A204.1 (cell line): ENCODE measurements at regions not wholly inside any gene's neighbourhood (a gene's known extent, or its start where the extent isn't known, plus 50 kb on each side); places are given as distances from the start of the nearest gene placed in this dataset.
"Not testable (repeated sequence)": the region's sequence is repeated elsewhere in the genome, so short reads cannot be mapped to it uniquely, and the experiment has no call there.

Source experiments
- FAIRE-seq: peaks from 2 replicates; lab custom pipeline; 2012; peaks lifted over from hg19 to GRCh38; lab: Jason Lieb, UNC

- FAIRE-seq: no peak
Observed at GRCh38 chr10:6979371-6979770, 399.3 kb upstream of the PRKCQ start.

GRCh38 chr10:6978187-6978627, 398.1 kb upstream of the PRKCQ start:
- no peak for FAIRE-seq

GRCh38 chr10:6977398-6978186, 397.5 kb upstream of the PRKCQ start:
- no peak for FAIRE-seq

DNA sequence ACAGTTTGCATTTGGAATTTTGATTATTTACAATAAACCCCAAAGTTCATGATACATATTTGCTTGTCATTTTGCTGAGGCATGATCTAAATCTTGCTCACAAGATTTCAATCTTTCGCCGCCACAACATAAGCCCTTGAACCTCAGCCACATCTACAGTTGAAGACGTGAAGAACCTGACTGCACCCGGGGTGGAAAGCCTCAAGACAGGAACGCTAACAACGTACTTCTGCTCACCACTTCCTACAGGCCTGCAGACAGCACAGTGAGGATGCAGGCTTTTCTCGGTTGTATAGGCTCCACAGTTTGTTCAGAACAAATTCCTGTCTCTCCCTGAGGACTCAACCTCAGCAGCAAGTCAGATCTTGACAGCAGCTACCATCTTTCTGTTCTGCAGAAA, 393.8 kb upstream of the PRKCQ start:
- no peak for FAIRE-seq

GRCh38 chr10:6972226-6972625, 392.1 kb upstream of the PRKCQ start:
- FAIRE-seq: no peak

DNA sequence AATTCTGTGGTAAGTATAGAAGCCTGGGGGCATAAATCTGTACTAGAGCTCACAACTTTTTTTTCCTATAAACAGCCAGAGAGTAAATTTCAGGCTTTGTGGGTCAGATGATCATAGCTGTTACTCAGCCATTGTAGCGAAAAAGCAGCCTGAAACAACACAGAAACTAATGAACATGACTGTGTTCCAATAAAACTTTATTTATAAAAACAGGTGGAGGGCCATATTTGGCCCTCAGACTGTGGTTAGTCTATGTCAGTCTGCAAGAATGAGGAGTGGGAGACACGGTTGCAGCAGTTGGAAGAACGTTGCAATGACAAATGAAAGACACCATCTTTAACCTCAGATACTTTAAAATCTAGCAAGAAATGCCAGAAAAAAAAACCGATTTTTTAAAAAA, 389.6 kb upstream of the PRKCQ start:
- no peak for FAIRE-seq

- FAIRE-seq: no peak
Observed at GRCh38 chr10:6964543-6964942, 384.5 kb upstream of the PRKCQ start.

- FAIRE-seq: no peak
Observed at GRCh38 chr10:6962576-6962975, 382.5 kb upstream of the PRKCQ start.

DNA sequence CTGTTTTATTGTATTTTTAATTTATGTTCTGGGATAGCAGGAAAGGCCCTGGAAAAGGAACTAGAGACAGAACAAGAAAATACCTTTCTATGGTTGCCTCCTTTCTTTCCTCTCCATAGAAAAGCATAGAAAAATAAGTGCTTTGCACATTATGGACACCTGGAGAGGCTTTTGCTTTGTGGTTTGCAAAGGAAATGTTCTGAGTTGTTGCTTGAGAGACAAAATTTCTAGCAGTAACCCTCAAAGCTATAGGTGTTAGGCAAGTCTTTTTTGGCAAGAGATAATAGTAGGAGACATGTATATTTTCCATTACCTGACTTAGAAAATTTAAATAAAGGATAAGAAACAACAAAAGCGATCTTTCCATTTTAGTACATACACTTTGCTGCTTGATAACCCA, 378.6 kb upstream of the PRKCQ start:
- FAIRE-seq: no peak

DNA sequence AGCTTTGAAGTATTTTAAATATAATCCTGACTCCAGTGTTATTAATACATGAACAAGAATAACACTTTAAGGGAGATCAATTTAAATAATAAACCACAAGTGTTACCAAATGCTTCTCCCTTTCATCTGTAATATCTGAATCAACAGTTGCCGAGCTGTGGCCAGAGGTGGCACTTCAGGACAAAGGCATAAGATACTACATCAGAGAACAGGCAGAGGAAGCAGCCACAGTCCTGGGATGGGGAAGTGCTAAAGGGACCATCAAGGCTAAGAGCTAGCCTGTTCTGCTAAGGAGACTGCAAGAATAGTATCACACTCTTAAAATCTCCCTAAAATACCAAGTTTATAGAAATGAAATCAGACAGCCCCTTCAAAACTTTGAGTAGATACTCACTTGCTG, 378.2 kb upstream of the PRKCQ start:
- no peak for FAIRE-seq

- no peak for FAIRE-seq
Observed at GRCh38 chr10:6957851-6958250, 377.8 kb upstream of the PRKCQ start.

DNA sequence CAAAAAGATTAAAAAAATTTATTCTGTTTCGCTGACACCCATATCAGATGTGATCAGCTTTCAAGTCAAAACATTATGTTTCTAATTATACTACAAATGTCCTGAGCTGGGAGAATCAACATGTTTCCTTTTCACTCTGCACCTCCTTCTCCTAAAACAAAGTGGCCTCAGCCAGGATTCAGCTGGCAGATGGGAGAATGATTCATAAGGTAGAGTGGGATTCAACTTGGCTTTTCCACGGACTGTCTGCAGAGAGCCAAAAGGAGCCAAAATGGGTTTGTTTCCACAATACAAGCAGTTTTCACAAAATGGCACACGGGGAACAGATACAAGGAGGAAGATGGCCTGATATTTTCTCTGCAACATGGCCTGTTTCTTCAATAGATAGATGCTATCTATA, 376.5 kb upstream of the PRKCQ start:
- FAIRE-seq: no peak

DNA sequence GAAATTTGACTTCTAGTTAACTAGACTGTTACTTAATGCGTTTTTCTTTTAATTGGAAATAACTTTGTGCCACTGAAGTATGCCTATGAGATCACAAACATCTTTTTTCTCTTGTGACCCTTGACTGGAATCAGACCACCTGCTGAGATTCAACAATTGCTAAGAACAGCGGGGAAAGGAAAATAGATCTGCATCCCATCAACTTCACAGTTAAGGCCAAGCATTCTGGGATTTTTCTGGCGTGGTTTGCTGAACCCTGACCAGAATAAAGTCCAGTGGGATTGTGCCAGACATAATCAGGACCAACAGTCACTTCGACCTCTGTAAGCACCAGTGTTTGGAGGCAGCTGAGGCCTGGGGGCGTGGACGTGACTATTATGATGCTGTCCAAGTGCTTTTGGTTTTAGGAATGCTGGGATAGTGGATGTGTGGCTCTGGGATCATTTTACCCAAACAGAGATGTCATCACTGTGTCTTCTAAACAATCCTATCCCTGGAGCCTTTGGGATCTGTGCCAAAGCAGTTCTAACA, 373.3 kb upstream of the PRKCQ start:
- no peak for FAIRE-seq

DNA sequence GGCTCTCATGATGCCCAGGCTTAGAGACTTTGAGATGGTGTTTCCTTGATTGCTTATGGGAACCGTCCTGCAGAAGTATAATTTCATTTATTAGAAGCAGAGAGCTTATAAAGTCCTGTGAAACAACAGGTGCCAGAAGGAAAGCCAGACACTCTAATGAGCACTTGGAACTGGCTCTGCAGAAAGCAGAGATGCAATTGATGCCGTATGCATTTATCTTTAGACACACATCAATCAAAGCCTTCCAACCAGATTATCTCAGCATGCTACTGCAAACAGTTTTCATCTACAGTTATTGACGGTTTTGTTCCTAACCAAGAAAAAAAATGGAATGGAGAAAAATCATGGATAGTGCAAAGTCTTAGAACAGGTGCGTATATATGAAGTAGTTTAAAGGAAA, 371.7 kb upstream of the PRKCQ start:
- no peak for FAIRE-seq

GRCh38 chr10:6950133-6950532, 370.1 kb upstream of the PRKCQ start:
- FAIRE-seq: no peak

- no peak for FAIRE-seq
Observed at GRCh38 chr10:6944436-6944835, 364.4 kb upstream of the PRKCQ start.

GRCh38 chr10:6938384-6938783, 358.3 kb upstream of the PRKCQ start:
- no peak for FAIRE-seq

GRCh38 chr10:6936931-6937330, 356.9 kb upstream of the PRKCQ start:
- FAIRE-seq: no peak

DNA sequence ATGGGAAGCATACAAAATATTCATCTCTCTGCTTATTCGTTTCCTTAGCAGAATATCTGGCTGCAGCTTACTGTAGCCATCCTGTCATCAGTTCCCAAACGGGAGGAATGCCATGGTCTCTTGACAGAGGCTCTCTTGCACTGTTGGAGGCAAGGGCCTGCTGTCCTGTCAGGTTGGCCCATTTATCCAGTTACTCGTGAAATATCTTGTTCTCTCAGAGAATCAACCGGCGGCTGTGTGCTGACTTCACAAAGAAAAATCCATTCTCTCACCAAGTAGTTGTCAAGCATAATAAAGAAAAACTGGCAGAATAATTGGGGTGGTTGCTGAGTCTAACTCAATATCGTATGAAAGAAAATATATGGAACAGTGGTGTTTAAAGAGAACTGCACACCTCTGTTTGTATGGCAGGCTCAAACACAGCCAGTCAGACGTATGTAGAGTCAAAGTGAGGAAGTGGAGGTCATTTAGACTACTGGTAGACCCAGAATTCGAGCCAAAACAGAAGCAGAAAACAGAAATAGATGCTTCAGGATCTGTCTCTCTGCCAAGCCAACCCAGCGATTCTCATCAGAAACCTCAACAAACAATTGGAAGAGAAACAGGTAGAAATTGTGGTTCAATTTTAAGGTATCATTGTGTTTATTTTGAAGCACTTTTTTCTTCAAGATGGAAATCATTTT, 349.2 kb upstream of the PRKCQ start:
- FAIRE-seq: no peak

DNA sequence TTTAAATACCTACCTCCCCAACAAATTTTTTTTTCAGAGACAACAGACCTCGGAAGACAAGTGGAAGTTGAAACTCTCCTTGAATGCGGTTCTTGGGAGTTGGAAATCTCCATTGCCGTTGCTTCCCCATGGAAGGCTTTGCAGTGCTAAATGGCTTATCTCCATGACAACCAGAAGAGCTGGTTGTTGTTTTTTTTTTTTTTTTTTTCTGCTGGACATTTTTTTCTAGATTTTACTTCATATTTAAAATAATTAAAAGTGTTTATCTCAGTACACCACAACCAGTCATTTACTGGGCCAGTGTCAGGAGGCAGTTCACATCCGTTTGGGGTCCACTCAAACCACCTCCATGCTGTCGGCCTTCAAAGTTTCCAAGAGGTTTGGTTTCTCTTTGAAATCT, 348.5 kb upstream of the PRKCQ start:
- no peak for FAIRE-seq

DNA sequence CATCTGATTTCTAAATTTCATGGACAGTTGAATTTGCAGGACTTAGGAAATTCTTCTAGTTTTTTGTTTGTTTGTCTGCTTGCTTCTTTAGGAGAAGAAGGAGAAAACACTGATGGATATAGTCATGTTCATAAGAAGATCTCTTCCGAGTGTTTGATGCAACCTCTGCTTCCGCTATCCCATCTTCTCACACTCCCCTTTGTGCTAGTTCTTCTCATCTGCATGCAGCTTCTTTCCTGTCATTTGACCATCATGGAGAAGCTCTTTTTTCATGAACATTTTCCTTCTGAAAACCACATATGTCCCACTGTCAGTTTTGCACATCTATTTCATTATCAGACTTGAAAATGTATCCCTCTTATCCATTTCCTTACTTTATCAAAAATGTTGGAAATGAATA, 346.9 kb upstream of the PRKCQ start:
- FAIRE-seq: no peak

- no peak for FAIRE-seq
Observed at GRCh38 chr10:6925146-6925545, 345.1 kb upstream of the PRKCQ start.

DNA sequence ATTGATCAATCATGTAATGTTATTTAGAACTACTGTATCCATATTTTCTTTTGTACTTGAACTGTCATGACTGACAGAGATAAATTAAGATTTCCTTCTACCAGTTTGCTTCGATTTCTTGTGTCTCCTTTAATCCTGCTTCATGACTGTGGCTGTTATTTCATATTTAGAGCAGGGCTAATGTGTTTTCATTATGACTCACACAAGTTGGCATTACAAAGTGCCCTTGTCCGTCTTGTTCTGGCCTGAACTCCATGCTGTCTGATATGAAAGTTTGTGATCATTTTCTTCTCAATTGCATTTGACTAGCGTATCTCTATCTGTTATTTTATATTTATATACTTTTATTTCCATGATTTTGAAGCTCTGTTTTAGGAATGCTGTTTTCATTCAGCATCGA, 344.1 kb upstream of the PRKCQ start:
- FAIRE-seq: no peak

DNA sequence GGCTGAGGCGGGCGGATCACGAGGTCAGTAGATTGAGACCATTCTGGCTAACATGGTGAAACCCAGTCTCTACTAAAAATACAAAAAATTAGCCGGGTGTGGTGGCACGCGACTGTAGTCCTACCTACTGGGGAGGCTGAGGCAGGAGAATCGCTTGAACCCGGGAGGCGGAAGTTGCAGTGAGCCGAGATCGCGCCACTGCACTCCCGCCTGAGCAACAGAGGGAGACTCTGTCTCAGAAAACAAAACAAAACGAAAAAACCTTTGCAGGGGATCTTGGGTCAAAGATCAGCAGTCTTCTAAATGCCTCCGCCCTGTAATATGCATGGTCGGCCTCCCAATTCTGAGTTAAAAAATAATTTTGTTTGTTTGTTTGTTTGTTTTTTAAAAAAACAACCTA, 340.9 kb upstream of the PRKCQ start:
- FAIRE-seq: not testable (repeated sequence)
